Ascending aorta (tissue), 2 donors: ENCODE measurements at regions not wholly inside any gene's neighbourhood (a gene's known extent, or its start where the extent isn't known, plus 50 kb on each side); places are given as distances from the start of the nearest gene placed in this dataset.

Experiments
- DNase-seq, 2 donors: peaks; one replicate each; pipeline ENCODE4 v3.0.0-alpha.2; 2019; ENCODE audit warnings: low spot score in 2 of 2
- H3K27ac ChIP-seq, 2 donors: fragments of 200-600 bp; sonication (generic); one replicate each; pipeline ENCODE4 v1.5.1; 2016 to 2017; ENCODE audit warnings: mild to moderate bottlenecking in 1 of 2
- H3K27me3 ChIP-seq: fragments of 200-600 bp; sonication (generic); one replicate; pipeline ENCODE4 v1.5.1; 2017
- H3K36me3 ChIP-seq, 2 donors: fragments of 200-600 bp; sonication (generic); one replicate each; pipeline ENCODE4 v1.5.1; 2016
- H3K4me1 ChIP-seq, 2 donors: fragments of 200-600 bp; sonication (generic); one replicate each; pipeline ENCODE4 v1.5.1; 2016 to 2017; ENCODE audit warnings: mild to moderate bottlenecking in 1 of 2
- H3K4me3 ChIP-seq, 2 donors: fragments of 200-600 bp; sonication (generic); one replicate each; pipeline ENCODE4 v1.5.1; 2016 to 2017; ENCODE audit warnings: mild to moderate bottlenecking in 1 of 2
- H3K9me3 ChIP-seq, 2 donors: fragments of 200-600 bp; sonication (generic); one replicate each; pipeline ENCODE4 v1.5.1; 2016
- CTCF ChIP-seq, 3 experiments: fragments of 200-600 bp in 2 of 3; fragments of 450-650 bp in 1 of 3; sonication (generic) in 2 of 3; IDR thresholded peaks; one replicate each; pipeline ENCODE4 v1.5.1; 2016 to 2019; ENCODE audit warnings: antibody characterized with exemption in 3 of 3, mild to moderate bottlenecking in 1 of 3, moderate library complexity in 1 of 3
- intact Hi-C: fragments of 100-400 bp; cut with DNase I; formaldehyde crosslinking; loops from one replicate; pipeline ENCODE4 v1.15.1; 2023

GRCh38 chr2:14712111-14712510 lies 79.6 kb downstream of the LRATD1 start:
- intact Hi-C loops, result no loop called here
- no peak for TF ChIP-seq CTCF (IDR thresholded peaks at IDR 0.05)
- no peak overlapping the region for H3K27ac ChIP-seq

DNA sequence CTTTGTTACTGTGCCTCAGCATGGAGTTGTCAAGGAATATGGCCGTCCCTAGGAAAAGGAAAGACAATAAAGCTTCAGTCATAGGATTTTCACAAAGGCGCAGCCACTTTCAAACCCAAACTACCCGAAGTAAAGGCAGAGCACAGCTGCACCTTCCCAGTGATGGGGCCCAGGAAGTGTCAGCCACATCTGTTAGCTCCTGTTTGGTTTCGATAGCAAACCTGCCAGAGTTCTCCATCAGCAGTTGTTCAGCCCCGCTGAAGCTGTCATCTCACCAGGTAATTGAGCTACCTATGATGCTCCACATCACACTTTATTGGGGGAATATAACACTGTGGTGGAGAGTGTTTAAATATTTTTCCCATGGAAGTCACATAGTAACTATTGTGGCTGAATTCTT lies 80.7 kb downstream of the LRATD1 start:
- no peak overlapping the region for H3K4me3 ChIP-seq
- no peak for TF ChIP-seq CTCF (IDR thresholded peaks at IDR 0.05)
- no peaks in the 10 kb centered on the region for H3K4me1 ChIP-seq
- H3K27me3 ChIP-seq, result no peaks in the 10 kb centered on the region
- DNase-seq, result no peak
- no peaks in the 10 kb centered on the region for H3K36me3 ChIP-seq
- intact Hi-C loops, result no loop called here
- H3K9me3 ChIP-seq, result no peaks in the 10 kb centered on the region
- no peak overlapping the region for H3K27ac ChIP-seq

More at GRCh38 chr2:14712111-14712510, 79.6 kb downstream of the LRATD1 start:
- H3K4me1 ChIP-seq, result no peaks in the 10 kb centered on the region
- no peak for DNase-seq
- H3K9me3 ChIP-seq, result no peaks in the 10 kb centered on the region
- no peaks in the 10 kb centered on the region for H3K36me3 ChIP-seq
- H3K27me3 ChIP-seq, result no peaks in the 10 kb centered on the region
- H3K4me3 ChIP-seq, result no peak overlapping the region

DNA sequence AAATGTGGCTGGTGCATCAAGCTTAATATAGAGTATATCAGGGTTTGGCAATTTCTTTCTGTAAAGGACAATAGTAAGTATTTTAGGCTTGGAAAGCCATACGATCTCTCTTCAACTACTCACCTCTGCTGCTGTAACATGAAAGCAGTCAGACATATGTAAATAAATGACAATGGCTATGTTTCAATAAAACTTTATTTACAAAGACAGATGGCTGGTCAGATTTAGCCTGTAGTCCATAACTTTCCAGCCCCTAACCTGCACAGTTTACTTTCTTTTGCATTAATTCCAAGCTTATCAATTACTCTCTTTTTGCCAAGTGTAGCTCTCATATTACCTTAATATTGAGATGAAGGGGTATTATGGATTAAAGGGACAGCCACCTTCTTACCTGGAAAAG lies 83.1 kb downstream of the LRATD1 start:
- intact Hi-C loops, result no loop called here
- TF ChIP-seq CTCF (IDR thresholded peaks at IDR 0.05), result no peak
- DNase-seq, result no peak
- H3K4me1 ChIP-seq, result no peaks in the 10 kb centered on the region
- no peak overlapping the region for H3K27ac ChIP-seq
- H3K36me3 ChIP-seq, result no peaks in the 10 kb centered on the region
- no peak overlapping the region for H3K4me3 ChIP-seq
- no peaks in the 10 kb centered on the region for H3K27me3 ChIP-seq
- no peaks in the 10 kb centered on the region for H3K9me3 ChIP-seq

- TF ChIP-seq CTCF (IDR thresholded peaks at IDR 0.05), result no peak
- no peak for DNase-seq
- H3K27ac ChIP-seq, result no peak overlapping the region
- H3K36me3 ChIP-seq, result no peaks in the 10 kb centered on the region
- no peak overlapping the region for H3K4me3 ChIP-seq
- H3K4me1 ChIP-seq, result no peaks in the 10 kb centered on the region
- intact Hi-C loops, result no loop called here
- H3K27me3 ChIP-seq, result no peaks in the 10 kb centered on the region
- no peaks in the 10 kb centered on the region for H3K9me3 ChIP-seq
Observed at GRCh38 chr2:14716319-14716718, 83.8 kb downstream of the LRATD1 start.

GRCh38 chr2:14717131-14717530 lies 84.6 kb downstream of the LRATD1 start:
- no peaks in the 10 kb centered on the region for H3K36me3 ChIP-seq
- TF ChIP-seq CTCF (IDR thresholded peaks at IDR 0.05), result no peak
- no peaks in the 10 kb centered on the region for H3K9me3 ChIP-seq
- intact Hi-C loops, result no loop called here
- no peaks in the 10 kb centered on the region for H3K4me1 ChIP-seq
- no peak overlapping the region for H3K27ac ChIP-seq
- no peaks in the 10 kb centered on the region for H3K27me3 ChIP-seq
- no peak for DNase-seq
- H3K4me3 ChIP-seq, result no peak overlapping the region

DNA sequence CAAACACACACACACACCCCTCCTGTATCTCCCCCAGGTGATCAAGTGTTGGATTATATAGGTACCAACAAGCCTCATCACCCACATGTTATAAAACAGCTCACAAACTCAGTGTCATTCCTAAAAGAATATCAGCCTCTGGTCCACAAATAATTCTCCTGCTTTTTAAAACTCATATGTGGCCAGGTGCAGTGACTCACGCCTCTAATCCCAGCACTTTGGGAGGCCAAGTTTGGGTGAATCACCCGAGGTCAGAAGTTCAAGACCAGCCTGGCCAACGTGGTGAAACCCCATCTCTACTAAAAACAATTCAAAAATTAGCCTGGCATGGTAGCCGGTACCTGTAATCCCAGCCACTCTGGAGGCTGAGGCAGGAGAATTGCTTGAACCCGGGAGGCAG lies 87.8 kb downstream of the LRATD1 start:
- DNase-seq, result no peak
- Histone ChIP-seq H3K27me3 (no peaks in the 10 kb centered on the region), H3K36me3 (no peaks in the 10 kb centered on the region), H3K4me3 (no peak overlapping the region), H3K27ac (no peak overlapping the region), H3K9me3 (no peaks in the 10 kb centered on the region), H3K4me1 (no peaks in the 10 kb centered on the region)
- intact Hi-C loops, result no loop called here
- TF ChIP-seq CTCF (IDR thresholded peaks at IDR 0.05), result no peak
